ENCODE measurements at regions not wholly inside any gene's neighbourhood (a gene's known extent, or its start where the extent isn't known, plus 50 kb on each side); places are given as distances from the start of the nearest gene placed in this dataset.
"Not testable (repeated sequence)": the region's sequence is repeated elsewhere in the genome, so short reads cannot be mapped to it uniquely, and the experiment has no call there.

GRCh38 chr13:90331974-90332373 lies 1015.5 kb upstream of the MIR17HG start:
- DNase-seq (ENCODE audit: low read depth): no peak

GRCh38 chr13:90336507-90336906 lies 1011.0 kb upstream of the MIR17HG start:
- DNase-seq (ENCODE audit: low read depth): no peak

GRCh38 chr13:90341348-90341747 lies 1006.1 kb upstream of the MIR17HG start:
- DNase-seq (ENCODE audit: low read depth): not testable (repeated sequence)

- not testable (repeated sequence) for DNase-seq (ENCODE audit: low read depth)
Measured at GRCh38 chr13:90348477-90349136, 998.9 kb upstream of the MIR17HG start.

GRCh38 chr13:90352763-90353162 lies 994.7 kb upstream of the MIR17HG start:
- DNase-seq (ENCODE audit: low read depth): no peak

GRCh38 chr13:90355162-90355751 lies 992.2 kb upstream of the MIR17HG start:
- no peak for DNase-seq (ENCODE audit: low read depth)

GRCh38 chr13:90360785-90361184 lies 986.7 kb upstream of the MIR17HG start:
- DNase-seq (ENCODE audit: low read depth): no peak

GRCh38 chr13:90362707-90363106 lies 984.8 kb upstream of the MIR17HG start:
- DNase-seq (ENCODE audit: low read depth): no peak

GRCh38 chr13:90365130-90365529 lies 982.4 kb upstream of the MIR17HG start:
- no peak for DNase-seq (ENCODE audit: low read depth)

GRCh38 chr13:90374168-90374567 lies 973.3 kb upstream of the MIR17HG start:
- no peak for DNase-seq (ENCODE audit: low read depth)

- DNase-seq (ENCODE audit: low read depth): no peak
Measured at GRCh38 chr13:90375851-90376250, 971.6 kb upstream of the MIR17HG start.

- DNase-seq (ENCODE audit: low read depth): no peak
Measured at GRCh38 chr13:90382425-90382824, 965.1 kb upstream of the MIR17HG start.

- no peak for DNase-seq (ENCODE audit: low read depth)
Measured at GRCh38 chr13:90385781-90386489, 961.6 kb upstream of the MIR17HG start.

- DNase-seq (ENCODE audit: low read depth): no peak
Measured at GRCh38 chr13:90388887-90389452, 958.5 kb upstream of the MIR17HG start.

- DNase-seq (ENCODE audit: low read depth): no peak
Measured at GRCh38 chr13:90389537-90389936, 958.0 kb upstream of the MIR17HG start.

- no peak for DNase-seq (ENCODE audit: low read depth)
Measured at GRCh38 chr13:90393408-90393807, 954.1 kb upstream of the MIR17HG start.

GRCh38 chr13:90395348-90395747 lies 952.1 kb upstream of the MIR17HG start:
- DNase-seq (ENCODE audit: low read depth): no peak

- no peak for DNase-seq (ENCODE audit: low read depth)
Measured at GRCh38 chr13:90395846-90396245, 951.6 kb upstream of the MIR17HG start.

- DNase-seq (ENCODE audit: low read depth): no peak
Measured at GRCh38 chr13:90396266-90396665, 951.2 kb upstream of the MIR17HG start.

- DNase-seq (ENCODE audit: low read depth): no peak
Measured at GRCh38 chr13:90397503-90397902, 950.0 kb upstream of the MIR17HG start.

- no peak for DNase-seq (ENCODE audit: low read depth)
Measured at GRCh38 chr13:90400372-90400771, 947.1 kb upstream of the MIR17HG start.

- no peak for DNase-seq (ENCODE audit: low read depth)
Measured at GRCh38 chr13:90401150-90401549, 946.3 kb upstream of the MIR17HG start.

- DNase-seq (ENCODE audit: low read depth): no peak
Measured at GRCh38 chr13:90402102-90402501, 945.4 kb upstream of the MIR17HG start.

All from stimulated activated CD8-positive, alpha-beta memory T cell treated with anti-CD3 and anti-CD28 coated beads, Interleukin-15, amount 100 ng/mL, for 1 hour (primary cell).